Nephron progenitor cell (in vitro differentiated cells): ENCODE measurements at regions not wholly inside any gene's neighbourhood (a gene's known extent, or its start where the extent isn't known, plus 50 kb on each side); places are given as distances from the start of the nearest gene placed in this dataset.

Experiments used
- DNase-seq: peaks from one replicate; pipeline ENCODE4 v3.0.0; 2021
- H3K27ac Mint-ChIP-seq: 2 replicates; pipeline ENCODE4 v1.8.0; 2021; ENCODE audit warnings: mild to moderate bottlenecking, moderate library complexity, mixed read lengths
- H3K27me3 Mint-ChIP-seq: 2 replicates; pipeline ENCODE4 v1.8.0; 2021; ENCODE audit warnings: mild to moderate bottlenecking, low read depth, mixed read lengths; ENCODE audit not compliant: poor library complexity
- H3K36me3 Mint-ChIP-seq: 2 replicates; pipeline ENCODE4 v1.8.0; 2021; ENCODE audit warnings: low read depth, mixed read lengths
- H3K4me1 Mint-ChIP-seq: 2 replicates; pipeline ENCODE4 v1.8.0; 2021; ENCODE audit warnings: mixed read lengths
- H3K4me3 Mint-ChIP-seq: 2 replicates; pipeline ENCODE4 v1.8.0; 2021; ENCODE audit warnings: mild to moderate bottlenecking, moderate library complexity, mixed read lengths
- H3K9me3 Mint-ChIP-seq: 2 replicates; pipeline ENCODE4 v1.8.0; 2021; ENCODE audit warnings: mild to moderate bottlenecking, moderate library complexity, mixed read lengths
- TF ChIP-seq, protein P1 (sequence below): fragments of 200-600 bp; sonication (generic); IDR thresholded peaks from 2 replicates; pipeline ENCODE4 v1.5.0; 2021; ENCODE audit warnings: antibody characterized with exemption

- no peaks in the 10 kb centered on the region for H3K4me1 Mint-ChIP-seq
- TF ChIP-seq, protein P1, sequence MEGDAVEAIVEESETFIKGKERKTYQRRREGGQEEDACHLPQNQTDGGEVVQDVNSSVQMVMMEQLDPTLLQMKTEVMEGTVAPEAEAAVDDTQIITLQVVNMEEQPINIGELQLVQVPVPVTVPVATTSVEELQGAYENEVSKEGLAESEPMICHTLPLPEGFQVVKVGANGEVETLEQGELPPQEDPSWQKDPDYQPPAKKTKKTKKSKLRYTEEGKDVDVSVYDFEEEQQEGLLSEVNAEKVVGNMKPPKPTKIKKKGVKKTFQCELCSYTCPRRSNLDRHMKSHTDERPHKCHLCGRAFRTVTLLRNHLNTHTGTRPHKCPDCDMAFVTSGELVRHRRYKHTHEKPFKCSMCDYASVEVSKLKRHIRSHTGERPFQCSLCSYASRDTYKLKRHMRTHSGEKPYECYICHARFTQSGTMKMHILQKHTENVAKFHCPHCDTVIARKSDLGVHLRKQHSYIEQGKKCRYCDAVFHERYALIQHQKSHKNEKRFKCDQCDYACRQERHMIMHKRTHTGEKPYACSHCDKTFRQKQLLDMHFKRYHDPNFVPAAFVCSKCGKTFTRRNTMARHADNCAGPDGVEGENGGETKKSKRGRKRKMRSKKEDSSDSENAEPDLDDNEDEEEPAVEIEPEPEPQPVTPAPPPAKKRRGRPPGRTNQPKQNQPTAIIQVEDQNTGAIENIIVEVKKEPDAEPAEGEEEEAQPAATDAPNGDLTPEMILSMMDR, result no peak
- DNase-seq, result no peak
- H3K4me3 Mint-ChIP-seq, result no peak overlapping the region
- H3K36me3 Mint-ChIP-seq, result no peaks in the 10 kb centered on the region
- H3K27ac Mint-ChIP-seq, result no peak overlapping the region
- no peaks in the 10 kb centered on the region for H3K9me3 Mint-ChIP-seq
- no peaks in the 10 kb centered on the region for H3K27me3 Mint-ChIP-seq
These were observed 256.2 kb downstream of the TAF11L14 start for GRCh38 chr5:17890501-17890900.

GRCh38 chr5:17891881-17892280, 257.6 kb downstream of the TAF11L14 start:
- no peak for DNase-seq
- Mint-ChIP-seq H3K9me3 (no peaks in the 10 kb centered on the region), H3K27me3 (no peaks in the 10 kb centered on the region), H3K36me3 (no peaks in the 10 kb centered on the region), H3K27ac (no peak overlapping the region), H3K4me3 (no peak overlapping the region), H3K4me1 (no peaks in the 10 kb centered on the region)
- TF ChIP-seq, protein P1, result no peak

GRCh38 chr5:17893026-17893635, 258.9 kb downstream of the TAF11L14 start:
- H3K4me1 Mint-ChIP-seq, result no peaks in the 10 kb centered on the region
- H3K27ac Mint-ChIP-seq, result no peak overlapping the region
- H3K36me3 Mint-ChIP-seq, result no peaks in the 10 kb centered on the region
- TF ChIP-seq, protein P1, result no peak
- H3K9me3 Mint-ChIP-seq, result no peaks in the 10 kb centered on the region
- H3K27me3 Mint-ChIP-seq, result no peaks in the 10 kb centered on the region
- H3K4me3 Mint-ChIP-seq, result no peak overlapping the region
- no peak for DNase-seq

DNA sequence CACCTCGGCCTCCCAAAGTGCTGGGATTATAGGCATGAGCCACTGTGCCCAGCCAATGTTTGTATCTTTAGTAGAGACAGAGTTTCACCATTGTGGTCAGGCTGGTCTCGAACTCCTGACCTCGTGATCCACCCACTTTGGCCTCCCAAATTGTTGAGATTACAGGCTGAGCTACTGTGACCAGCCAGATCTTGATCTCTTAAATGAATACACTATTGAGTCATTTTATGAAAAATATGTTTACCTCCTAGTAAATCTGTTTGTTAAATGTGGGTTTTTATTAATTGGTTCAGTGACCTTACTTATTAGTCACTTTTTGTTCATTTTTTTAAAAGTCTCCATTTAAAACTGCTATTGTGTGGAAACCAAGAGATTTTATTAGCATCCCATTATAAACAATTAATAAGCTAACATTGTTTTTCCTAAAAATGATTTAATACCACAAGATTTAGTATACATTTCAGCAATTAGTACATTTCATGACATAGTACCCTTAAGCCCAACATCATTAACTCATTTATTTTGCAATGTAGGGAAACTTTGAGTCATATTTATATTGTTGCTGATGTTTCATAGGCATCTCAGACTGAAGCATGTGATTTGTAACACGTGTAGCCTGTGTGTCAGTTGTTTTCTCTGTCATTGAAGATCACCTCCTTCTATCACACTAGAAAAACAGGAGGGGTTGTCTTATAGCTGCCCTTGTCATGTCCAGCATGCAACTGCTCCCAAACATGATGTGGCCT, 261.2 kb downstream of the TAF11L14 start:
- TF ChIP-seq, protein P1, result no peak
- H3K27me3 Mint-ChIP-seq, result no peaks in the 10 kb centered on the region
- no peaks in the 10 kb centered on the region for H3K9me3 Mint-ChIP-seq
- H3K4me1 Mint-ChIP-seq, result no peaks in the 10 kb centered on the region
- no peak overlapping the region for H3K4me3 Mint-ChIP-seq
- no peak for DNase-seq
- H3K27ac Mint-ChIP-seq, result no peak overlapping the region
- no peaks in the 10 kb centered on the region for H3K36me3 Mint-ChIP-seq

DNA sequence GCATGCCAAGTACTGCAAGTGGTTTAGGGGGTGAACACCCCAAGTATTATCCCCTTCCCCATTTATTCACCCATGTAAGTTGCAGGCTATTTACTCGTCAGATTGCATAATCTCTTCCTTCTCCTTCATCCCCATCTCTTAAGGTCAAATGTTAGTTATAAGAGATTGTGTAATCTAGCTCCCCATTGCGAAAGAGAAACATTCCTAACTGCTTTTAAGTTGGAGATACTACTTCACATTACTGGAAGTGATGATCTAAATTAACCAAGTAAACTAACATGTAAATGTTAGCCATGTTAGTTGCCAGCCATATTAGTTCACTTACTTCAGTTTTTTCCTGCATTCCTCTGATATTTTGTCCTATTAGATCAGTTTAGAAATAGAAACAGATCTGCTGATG, 262.3 kb downstream of the TAF11L14 start:
- Mint-ChIP-seq H3K27ac (no peak overlapping the region), H3K27me3 (no peaks in the 10 kb centered on the region), H3K4me3 (no peak overlapping the region), H3K9me3 (no peaks in the 10 kb centered on the region), H3K36me3 (no peaks in the 10 kb centered on the region), H3K4me1 (no peaks in the 10 kb centered on the region)
- DNase-seq, result no peak
- TF ChIP-seq, protein P1, result no peak

- Mint-ChIP-seq H3K9me3 (no peaks in the 10 kb centered on the region), H3K4me1 (no peaks in the 10 kb centered on the region), H3K27me3 (no peaks in the 10 kb centered on the region), H3K27ac (no peak overlapping the region), H3K36me3 (no peaks in the 10 kb centered on the region), H3K4me3 (no peak overlapping the region)
- TF ChIP-seq, protein P1, result no peak
- DNase-seq, result no peak
These were observed 263.5 kb downstream of the TAF11L14 start for GRCh38 chr5:17897776-17898175.
